ENCODE measurements at regions not wholly inside any gene's neighbourhood (a gene's known extent, or its start where the extent isn't known, plus 50 kb on each side); places are given as distances from the start of the nearest gene placed in this dataset.

DNA sequence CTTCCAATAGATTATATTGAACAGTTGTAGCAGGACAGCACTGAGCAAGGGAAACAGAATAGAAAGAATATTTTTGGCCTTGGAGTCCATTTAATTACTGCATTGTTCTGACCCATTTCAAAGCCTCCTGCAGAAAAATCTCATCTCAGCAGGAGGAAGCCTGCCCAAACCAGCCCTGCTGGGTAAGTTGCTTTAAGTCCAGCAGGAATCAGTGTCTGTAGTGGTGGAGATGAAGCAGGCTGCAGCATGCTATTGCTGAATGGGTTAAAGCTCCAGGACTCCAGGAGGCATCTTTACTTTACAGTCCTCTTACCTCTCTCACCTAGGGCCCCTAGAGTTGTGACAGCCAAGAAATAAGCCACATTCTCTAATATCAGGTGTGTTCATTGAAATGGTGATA lies 380.3 kb upstream of the THBS1 start:
- ChIA-PET CTCF (no interaction called here), POLR2A (no interaction called here)
- BruUV-seq (replicated peaks) = no TSS peak
- H3K27me3 Mint-ChIP-seq (ENCODE audit: insufficient read depth, unreplicated experiment) = no peaks in the 10 kb centered on the region
- no peaks in the 10 kb centered on the region for H3K9me3 ChIP-seq
- no peaks in the 10 kb centered on the region for H3K27me3 ChIP-seq (replicated peaks; ENCODE audit: control insufficient read depth, insufficient read depth, low read length)
- H3K36me3 Mint-ChIP-seq (ENCODE audit: insufficient read depth, unreplicated experiment) = peaks cover 5% of the 10 kb centered on the region
- H3K4me1 Mint-ChIP-seq (ENCODE audit: low read depth, unreplicated experiment) = peaks cover 14% of the 10 kb centered on the region
- H3K4me3 ChIP-seq (ENCODE audit: low read depth, low read length) = no peak overlapping the region
- H3K9me3 Mint-ChIP-seq (ENCODE audit: unreplicated experiment) = peaks cover 9% of the 10 kb centered on the region
- DNase-seq = no peak
- intact Hi-C loops (cut with micrococcal nuclease; ENCODE audit: unreplicated experiment) = no loop called here
- H3K4me3 Mint-ChIP-seq (ENCODE audit: unreplicated experiment) = no peak overlapping the region
- no peaks in the 10 kb centered on the region for H3K36me3 ChIP-seq (ENCODE audit: control insufficient read depth, insufficient read depth, low read length)
- no peak overlapping the region for H3K27ac Mint-ChIP-seq (ENCODE audit: unreplicated experiment)
- no peak for TF ChIP-seq CTCF (IDR thresholded peaks at IDR 0.05; ENCODE audit: insufficient read depth in 1 of 2, low read depth in 1 of 2, low read length in 1 of 2, severe bottlenecking in 1 of 2, unreplicated experiment in 1 of 2)
- peaks cover 4% of the 10 kb centered on the region for H3K4me1 ChIP-seq

DNA sequence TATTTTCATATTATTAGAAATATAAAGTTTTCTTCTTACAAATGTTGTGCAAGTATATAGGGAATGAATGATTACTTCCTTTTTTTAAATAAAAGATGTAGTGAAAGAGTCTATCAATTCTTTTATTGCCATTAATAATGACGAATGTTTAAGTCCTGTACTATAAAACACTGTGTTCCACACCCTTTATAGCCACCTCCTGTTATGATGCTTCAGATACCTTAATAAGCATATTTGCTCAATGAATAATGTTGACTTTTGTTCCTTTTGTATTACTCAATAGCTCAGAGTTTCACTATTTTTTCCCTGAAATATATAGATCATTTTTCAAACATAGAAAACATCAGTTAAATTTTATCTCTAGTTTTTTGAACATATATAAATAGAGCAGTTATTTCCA lies 378.2 kb upstream of the THBS1 start:
- Histone ChIP-seq H3K9me3 (peaks cover 5% of the 10 kb centered on the region; the same call in 1 of the 2 replicates), H3K4me1 (peaks cover 4% of the 10 kb centered on the region), H3K4me3 (ENCODE audit: low read depth, low read length) (no peak overlapping the region), H3K36me3 (ENCODE audit: control insufficient read depth, insufficient read depth, low read length) (no peaks in the 10 kb centered on the region), H3K27me3 (replicated peaks; ENCODE audit: control insufficient read depth, insufficient read depth, low read length) (no peaks in the 10 kb centered on the region)
- Mint-ChIP-seq H3K4me1 (ENCODE audit: low read depth, unreplicated experiment) (peaks cover 14% of the 10 kb centered on the region), H3K4me3 (ENCODE audit: unreplicated experiment) (no peak overlapping the region), H3K27me3 (ENCODE audit: insufficient read depth, unreplicated experiment) (no peaks in the 10 kb centered on the region), H3K36me3 (ENCODE audit: insufficient read depth, unreplicated experiment) (peaks cover 5% of the 10 kb centered on the region), H3K27ac (ENCODE audit: unreplicated experiment) (no peak overlapping the region), H3K9me3 (ENCODE audit: unreplicated experiment) (peaks cover 20% of the 10 kb centered on the region)
- intact Hi-C loops (cut with micrococcal nuclease; ENCODE audit: unreplicated experiment) = no loop called here
- BruUV-seq (replicated peaks) = no TSS peak
- no peak for DNase-seq
- TF ChIP-seq CTCF (IDR thresholded peaks at IDR 0.05; ENCODE audit: insufficient read depth in 1 of 2, low read depth in 1 of 2, low read length in 1 of 2, severe bottlenecking in 1 of 2, unreplicated experiment in 1 of 2) = no peak
- POLR2A ChIA-PET = interaction anchor here (1.5 kb wide), 1 partner anchor 11 kb away, joined by 4 read pairs; no protein-coding TSS in a partner anchor
- CTCF ChIA-PET = no interaction called here

- intact Hi-C loops (cut with micrococcal nuclease; ENCODE audit: unreplicated experiment) = no loop called here
These were observed 376.8 kb upstream of the THBS1 start for GRCh38 chr15:39204031-39204430.

More at GRCh38 chr15:39204031-39204430, 376.8 kb upstream of the THBS1 start:
- Mint-ChIP-seq H3K36me3 (ENCODE audit: insufficient read depth, unreplicated experiment) (peaks cover 5% of the 10 kb centered on the region), H3K4me3 (ENCODE audit: unreplicated experiment) (no peak overlapping the region), H3K27me3 (ENCODE audit: insufficient read depth, unreplicated experiment) (no peaks in the 10 kb centered on the region), H3K9me3 (ENCODE audit: unreplicated experiment) (peaks cover 21% of the 10 kb centered on the region), H3K27ac (ENCODE audit: unreplicated experiment) (no peak overlapping the region), H3K4me1 (ENCODE audit: low read depth, unreplicated experiment) (peaks cover 7% of the 10 kb centered on the region)
- BruUV-seq (replicated peaks) = no TSS peak
- Histone ChIP-seq H3K36me3 (ENCODE audit: control insufficient read depth, insufficient read depth, low read length) (no peaks in the 10 kb centered on the region), H3K4me1 (peaks cover 4% of the 10 kb centered on the region), H3K27me3 (replicated peaks; ENCODE audit: control insufficient read depth, insufficient read depth, low read length) (no peaks in the 10 kb centered on the region), H3K9me3 (peaks cover 12% of the 10 kb centered on the region; the same call in 1 of the 2 replicates), H3K4me3 (ENCODE audit: low read depth, low read length) (no peak overlapping the region)
- CTCF ChIA-PET = no interaction called here
- POLR2A ChIA-PET = no interaction called here
- DNase-seq = no peak
- no peak for TF ChIP-seq CTCF (IDR thresholded peaks at IDR 0.05; ENCODE audit: insufficient read depth in 1 of 2, low read depth in 1 of 2, low read length in 1 of 2, severe bottlenecking in 1 of 2, unreplicated experiment in 1 of 2)

Measured in Caco-2 (cell line).